CD4-positive, alpha-beta T cell treated with Interleukin-12 subunit alpha and Interleukin-12 subunit beta, for 1 hour (primary cell): ENCODE measurements at regions not wholly inside any gene's neighbourhood (a gene's known extent, or its start where the extent isn't known, plus 50 kb on each side); places are given as distances from the start of the nearest gene placed in this dataset.
"Not testable (repeated sequence)": the region's sequence is repeated elsewhere in the genome, so short reads cannot be mapped to it uniquely, and the experiment has no call there.

ENCODE experiments used
- DNase-seq: peaks from one replicate; pipeline ENCODE4 v3.0.0-alpha.2; 2020

GRCh38 chr4:187732524-187732923 is 263.0 kb upstream of the ZFP42 start:
- DNase-seq: no peak

GRCh38 chr4:187739771-187740170 is 255.8 kb upstream of the ZFP42 start:
- no peak for DNase-seq

- DNase-seq: no peak
Measured at GRCh38 chr4:187744911-187745310, 250.7 kb upstream of the ZFP42 start.

GRCh38 chr4:187750652-187751051 is 244.9 kb upstream of the ZFP42 start:
- not testable (repeated sequence) for DNase-seq

- no peak for DNase-seq
Measured at GRCh38 chr4:187767158-187767557, 228.4 kb upstream of the ZFP42 start.

GRCh38 chr4:187767687-187768086 is 227.9 kb upstream of the ZFP42 start:
- no peak for DNase-seq

- no peak for DNase-seq
Measured at GRCh38 chr4:187770345-187770744, 225.2 kb upstream of the ZFP42 start.

- DNase-seq: no peak
Measured at GRCh38 chr4:187777954-187778353, 217.6 kb upstream of the ZFP42 start.

- DNase-seq: no peak
Measured at GRCh38 chr4:187780070-187780469, 215.5 kb upstream of the ZFP42 start.

- DNase-seq: no peak
Measured at GRCh38 chr4:187782286-187782824, 213.2 kb upstream of the ZFP42 start.

- no peak for DNase-seq
Measured at GRCh38 chr4:187786190-187786589, 209.4 kb upstream of the ZFP42 start.

GRCh38 chr4:187789078-187789477 is 206.5 kb upstream of the ZFP42 start:
- no peak for DNase-seq

- no peak for DNase-seq
Measured at GRCh38 chr4:187795737-187796136, 199.8 kb upstream of the ZFP42 start.

- no peak for DNase-seq
Measured at GRCh38 chr4:187798385-187798784, 197.2 kb upstream of the ZFP42 start.

- no peak for DNase-seq
Measured at GRCh38 chr4:187799735-187800134, 195.8 kb upstream of the ZFP42 start.

GRCh38 chr4:187811591-187811990 is 184.0 kb upstream of the ZFP42 start:
- DNase-seq: no peak

GRCh38 chr4:187814737-187815465 is 180.7 kb upstream of the ZFP42 start:
- DNase-seq: no peak

GRCh38 chr4:187826725-187827124 is 168.8 kb upstream of the ZFP42 start:
- DNase-seq: no peak

GRCh38 chr4:187827631-187828030 is 167.9 kb upstream of the ZFP42 start:
- no peak for DNase-seq

- no peak for DNase-seq
Measured at GRCh38 chr4:187839765-187840164, 155.8 kb upstream of the ZFP42 start.

GRCh38 chr4:187840814-187841213 is 154.8 kb upstream of the ZFP42 start:
- DNase-seq: no peak

- DNase-seq: no peak
Measured at GRCh38 chr4:187849556-187850225, 145.9 kb upstream of the ZFP42 start.

GRCh38 chr4:187865914-187866313 is 129.7 kb upstream of the ZFP42 start:
- no peak for DNase-seq

- DNase-seq: no peak
Measured at GRCh38 chr4:187883049-187883448, 112.5 kb upstream of the ZFP42 start.
